GM21447 (cell line): ENCODE measurements at regions not wholly inside any gene's neighbourhood (a gene's known extent, or its start where the extent isn't known, plus 50 kb on each side); places are given as distances from the start of the nearest gene placed in this dataset.
"Not testable (repeated sequence)": the region's sequence is repeated elsewhere in the genome, so short reads cannot be mapped to it uniquely, and the experiment has no call there.

Source experiments
- ATAC-seq: cut with Tn5 transposase; IDR thresholded peaks from one replicate; pipeline ENCODE4 v1.9.1; 2021; ENCODE audit not compliant: unreplicated experiment

DNA sequence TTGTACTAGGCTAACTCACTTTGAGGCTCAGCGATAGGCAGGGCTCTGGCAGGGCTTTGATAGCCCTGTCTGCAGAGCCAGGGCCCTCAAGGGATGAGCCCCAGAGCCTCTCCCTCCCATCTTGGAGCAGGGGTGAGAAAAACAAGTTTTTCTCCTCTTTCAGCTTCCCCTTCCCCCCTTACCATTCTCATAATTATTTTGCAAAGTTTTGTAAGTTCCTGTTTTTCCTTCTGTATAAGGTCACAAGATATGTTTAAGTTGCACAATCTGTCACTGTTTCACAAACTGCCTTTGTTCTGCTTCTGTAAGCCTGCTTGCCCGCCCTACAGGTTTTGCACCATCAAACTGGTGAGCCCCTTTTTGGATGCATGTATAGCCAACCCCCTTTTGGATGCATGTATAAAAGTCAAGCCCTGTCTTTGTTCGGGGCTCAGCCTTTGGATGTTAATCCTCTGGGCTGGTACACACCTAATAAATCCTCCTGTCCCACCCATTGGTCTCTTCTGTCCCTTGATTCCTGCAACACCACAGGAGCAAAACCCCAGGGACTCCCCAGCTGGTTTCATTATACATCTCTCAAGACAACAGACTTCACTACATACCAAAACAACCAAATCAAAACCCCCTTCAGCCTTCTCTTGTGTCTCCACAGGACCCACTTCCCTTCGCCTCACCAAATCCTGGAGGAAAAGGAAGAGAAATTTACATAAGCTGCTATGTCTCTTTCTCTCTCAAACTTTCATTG lies 52.5 kb upstream of the RESF1 start:
- no peak for ATAC-seq

DNA sequence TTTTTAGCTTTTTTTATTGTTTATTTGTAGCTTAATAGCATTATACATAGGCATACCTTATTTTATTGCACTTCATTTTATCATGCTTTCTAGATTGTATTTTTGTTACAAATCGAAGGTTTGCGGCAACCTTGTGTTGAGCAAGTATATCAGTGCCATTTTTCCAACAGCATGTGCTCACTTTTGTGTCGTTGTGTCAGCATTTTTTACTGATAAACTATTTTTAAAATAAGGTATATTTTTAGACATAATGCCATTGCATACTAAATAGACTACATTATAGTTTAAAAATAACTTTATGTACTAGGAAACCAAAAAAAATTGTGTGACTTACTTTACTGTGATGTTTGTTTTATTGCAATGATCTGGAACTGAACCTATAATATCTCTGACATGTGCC lies 56.2 kb upstream of the RESF1 start:
- no peak for ATAC-seq

DNA sequence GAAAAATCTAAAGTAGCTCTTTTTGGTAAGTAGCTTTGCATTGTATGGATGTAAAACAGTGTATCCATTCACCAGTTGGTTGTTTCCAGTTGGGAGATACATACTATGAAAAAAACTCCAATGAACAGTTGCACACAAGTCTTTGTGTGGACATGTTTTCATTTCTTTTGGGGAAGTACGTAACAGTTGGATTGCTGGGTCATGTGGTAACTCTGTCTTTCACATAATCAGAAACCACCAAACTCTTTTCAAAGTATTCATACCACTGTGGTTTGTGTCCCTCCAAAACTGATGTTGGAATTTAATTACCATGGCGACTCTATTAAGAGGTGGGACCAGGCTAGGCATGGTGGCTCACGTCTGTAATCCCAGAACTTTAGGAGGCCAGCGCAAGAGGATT lies 58.9 kb upstream of the RESF1 start:
- ATAC-seq: no peak

DNA sequence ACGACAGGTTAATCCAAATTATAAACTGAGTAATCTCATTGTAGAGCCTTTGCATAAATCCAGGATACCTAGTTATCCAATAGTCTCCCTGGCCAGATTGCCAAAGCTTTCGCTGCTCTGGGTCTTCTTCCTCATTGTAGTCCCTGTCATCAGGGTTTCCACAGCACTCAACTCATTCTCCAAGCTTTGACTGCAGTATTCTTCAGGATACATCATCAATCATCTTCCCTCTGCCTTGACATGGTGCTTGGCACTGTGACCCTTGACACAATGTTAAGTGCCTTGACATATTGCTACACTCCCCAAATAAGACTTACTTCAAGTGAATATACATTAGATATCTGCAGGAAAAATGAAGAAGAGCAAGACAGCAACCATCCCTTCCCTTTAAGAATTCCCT lies 60.1 kb upstream of the RESF1 start:
- no peak for ATAC-seq

DNA sequence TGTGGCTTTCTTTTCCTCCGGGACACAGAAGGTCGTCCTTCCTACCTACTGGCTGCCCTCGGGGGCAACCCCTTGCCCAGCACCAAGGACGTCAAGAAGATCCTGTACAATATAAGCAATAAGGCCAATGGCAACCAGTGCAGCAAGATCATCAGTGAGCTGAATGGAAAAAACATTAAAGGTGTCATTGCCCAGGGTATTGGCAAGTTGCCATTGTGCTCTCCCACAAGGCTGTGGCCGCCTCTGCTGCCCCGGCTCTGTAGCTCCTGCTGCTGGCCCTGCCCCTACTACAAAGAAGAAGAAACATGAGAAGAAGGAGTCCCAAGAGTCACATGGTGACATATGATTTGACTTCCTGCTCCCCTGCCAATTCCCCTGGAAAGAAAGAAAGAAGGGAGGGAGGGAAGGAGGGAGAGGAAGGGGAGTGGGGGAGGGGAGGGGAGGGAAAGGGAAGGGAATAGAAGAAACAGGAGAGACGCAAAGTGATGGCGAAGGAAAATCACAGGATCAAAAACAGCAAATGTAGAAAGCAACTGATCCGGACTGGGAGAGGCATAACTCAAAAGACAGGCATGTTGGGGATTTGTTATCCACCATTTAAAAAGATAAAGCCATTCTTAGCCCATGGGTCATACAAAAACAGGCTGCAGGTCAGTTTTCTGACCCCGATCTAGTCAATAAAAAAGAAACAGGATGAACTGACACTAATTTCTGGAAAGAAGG lies 61.3 kb upstream of the RESF1 start:
- ATAC-seq: no peak

DNA sequence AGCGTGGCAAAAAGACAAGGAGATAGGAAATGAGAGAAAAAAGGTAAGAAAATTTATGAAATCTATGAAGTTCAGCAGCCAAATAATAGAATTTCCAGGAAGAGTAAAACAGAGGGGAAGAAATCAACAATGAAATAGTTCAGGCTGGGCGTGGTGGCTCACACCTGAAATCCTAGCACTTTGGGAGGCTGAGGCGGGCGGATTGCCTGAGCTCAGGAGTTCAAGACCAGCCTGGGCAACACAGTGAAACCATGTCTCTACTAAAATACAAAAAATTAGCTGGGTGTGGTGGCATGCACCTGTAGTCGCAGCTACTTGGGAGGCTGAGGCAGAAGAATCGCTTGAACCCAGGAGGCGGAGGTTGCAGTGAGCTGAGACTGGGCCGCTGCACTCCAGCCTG lies 62.1 kb upstream of the RESF1 start:
- ATAC-seq: not testable (repeated sequence)

DNA sequence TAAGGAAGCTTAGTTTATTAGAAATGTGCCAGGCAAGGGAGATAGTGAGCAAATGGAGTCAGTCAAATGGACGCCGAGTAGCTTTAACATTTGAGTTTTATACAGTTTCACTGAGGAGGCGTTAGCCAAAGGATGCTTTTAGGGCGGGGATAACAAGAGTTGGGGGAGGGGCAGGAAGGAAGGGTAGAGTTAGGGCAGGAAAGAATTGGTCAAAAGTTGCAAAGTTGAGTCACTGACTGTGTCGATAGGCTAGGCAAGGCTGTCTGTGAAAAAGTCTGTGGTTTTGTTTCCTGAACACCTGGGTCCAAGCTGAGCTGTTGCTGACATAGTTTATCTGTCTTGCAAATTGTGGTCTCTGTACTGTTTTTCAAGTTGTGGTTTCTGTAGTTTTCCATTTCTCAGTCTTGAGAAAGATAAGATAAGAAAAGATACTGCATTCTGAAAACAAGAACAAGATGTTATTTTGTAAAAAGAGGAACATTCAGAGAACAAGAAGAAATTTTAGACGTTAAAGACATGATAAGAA lies 62.6 kb upstream of the RESF1 start:
- ATAC-seq: peak; percentile 98

DNA sequence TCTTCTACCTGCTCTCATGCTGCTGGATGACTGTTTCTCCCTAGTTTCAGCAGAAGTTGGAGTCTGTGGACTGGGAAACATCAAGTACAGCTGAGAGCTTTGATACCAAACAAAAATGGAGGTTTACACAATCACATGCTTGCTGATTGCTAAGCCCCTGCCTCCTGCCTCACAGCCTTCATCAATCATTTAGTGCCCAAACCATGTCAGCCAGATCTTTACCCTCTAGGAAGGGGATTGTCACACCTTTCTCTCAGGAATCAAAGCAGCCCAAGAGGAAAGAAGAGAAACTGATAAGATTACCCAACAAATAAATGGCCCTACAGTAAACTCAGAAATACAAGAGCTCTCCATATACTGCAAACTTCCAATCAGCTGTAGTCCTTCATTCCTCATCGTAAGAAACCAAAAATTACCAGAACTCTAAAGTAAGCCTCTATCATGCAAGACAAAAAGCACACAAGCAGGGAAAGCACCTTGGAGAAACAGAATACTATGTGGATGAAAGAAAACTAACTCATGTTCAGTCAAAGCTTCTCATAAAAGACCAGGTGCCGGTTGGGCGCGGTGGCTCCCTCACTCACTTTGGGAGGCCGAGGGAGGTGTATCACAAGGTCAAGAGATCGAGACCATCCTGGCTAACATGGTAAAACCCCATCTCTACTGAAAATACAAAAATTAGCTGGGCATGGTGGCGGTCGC lies 63.6 kb upstream of the RESF1 start:
- no peak for ATAC-seq

DNA sequence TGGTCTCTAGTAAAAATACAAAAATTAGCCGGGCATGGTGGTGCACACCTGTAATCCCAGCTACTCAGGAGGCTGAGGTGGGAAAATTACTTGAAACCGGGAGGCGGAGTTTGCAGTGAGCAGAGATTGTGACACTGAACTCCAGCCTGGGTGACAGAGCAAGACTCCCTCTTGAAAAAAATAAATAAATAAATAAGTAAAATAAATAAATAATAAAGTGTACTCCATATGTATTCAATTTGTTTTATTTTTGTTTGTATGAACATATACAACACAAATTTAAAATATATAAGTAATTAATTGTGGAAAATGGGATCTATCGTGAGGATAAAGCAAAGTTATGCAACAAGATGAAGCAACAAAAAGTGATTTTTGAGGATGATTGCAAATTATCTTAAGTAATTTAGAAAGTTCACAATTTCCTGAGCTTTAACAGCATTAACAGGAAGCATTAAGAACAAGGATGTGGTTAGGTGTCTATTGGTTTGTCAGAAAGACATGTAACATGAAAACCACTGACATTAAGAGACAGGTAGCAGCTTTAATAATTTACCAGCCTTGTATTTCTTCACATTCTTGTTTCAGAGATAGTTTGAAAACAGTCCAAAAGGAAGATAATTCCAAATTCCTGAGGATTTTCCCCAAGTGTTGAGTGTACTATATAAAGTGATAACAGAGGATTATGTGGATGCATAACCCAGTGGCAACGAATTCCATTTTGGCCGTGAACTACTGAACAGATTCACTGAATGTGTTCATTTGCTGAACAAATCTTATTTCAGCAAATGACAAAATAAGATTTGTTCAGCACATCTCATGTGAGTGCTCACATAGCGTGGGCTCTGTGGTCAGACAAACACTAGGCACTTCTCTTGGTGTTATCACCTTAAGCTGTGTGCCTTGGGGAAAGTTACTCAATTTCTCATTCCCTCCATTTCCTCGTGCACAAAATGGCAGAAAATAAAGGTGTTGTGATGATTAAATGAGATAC lies 68.6 kb upstream of the RESF1 start:
- ATAC-seq: no peak

DNA sequence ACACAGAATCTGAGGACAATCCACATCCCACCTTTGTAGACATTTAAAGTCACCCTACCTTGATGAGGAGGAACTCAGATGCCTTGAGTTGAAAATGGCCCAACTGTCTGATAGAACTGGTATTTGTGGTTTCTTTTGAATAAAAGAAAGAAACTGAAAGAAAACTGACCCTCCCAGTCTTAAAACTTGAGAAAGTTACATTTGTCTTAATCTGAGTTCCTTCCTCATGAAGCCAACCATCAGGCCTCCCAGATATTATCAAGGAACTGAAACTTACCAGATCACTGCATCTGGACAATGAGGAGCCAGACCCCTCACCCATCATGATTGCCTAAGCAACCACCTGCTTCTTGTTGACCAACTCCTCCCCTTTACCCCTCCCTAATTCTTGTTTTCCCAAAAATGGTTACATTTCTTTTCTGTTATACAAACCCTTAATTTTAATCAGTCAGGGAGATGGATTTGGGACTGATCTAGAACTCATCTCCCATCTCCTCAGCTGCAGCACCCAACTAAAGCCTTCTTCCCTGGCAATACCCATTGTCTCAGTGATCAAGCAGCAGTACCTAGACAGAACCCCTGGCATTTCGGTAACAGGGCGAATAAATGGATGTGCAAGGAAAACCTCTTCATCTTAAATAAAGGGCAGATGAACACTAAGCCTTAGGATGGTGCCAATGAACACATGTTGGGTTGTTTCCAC lies 72.0 kb upstream of the RESF1 start:
- ATAC-seq: no peak

DNA sequence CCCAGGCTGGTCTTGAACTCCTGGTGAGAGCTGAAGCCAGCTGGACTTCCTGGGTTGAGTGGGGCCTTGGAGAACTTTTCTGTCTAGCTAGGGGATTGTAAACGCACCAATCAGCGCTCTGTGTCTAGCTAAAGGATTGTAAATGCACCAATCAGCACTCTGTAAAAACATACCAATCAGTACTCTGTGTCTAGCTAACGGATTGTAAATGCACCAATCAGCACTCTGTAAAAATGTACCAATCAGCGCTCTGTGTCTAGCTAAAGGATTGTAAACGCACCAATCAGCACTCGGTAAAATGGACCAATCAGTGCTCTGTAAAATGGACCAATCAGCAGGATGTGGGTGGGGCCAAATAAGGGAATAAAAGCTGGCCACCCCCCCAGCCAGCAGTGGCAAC lies 76.5 kb upstream of the RESF1 start:
- ATAC-seq: not testable (repeated sequence)

DNA sequence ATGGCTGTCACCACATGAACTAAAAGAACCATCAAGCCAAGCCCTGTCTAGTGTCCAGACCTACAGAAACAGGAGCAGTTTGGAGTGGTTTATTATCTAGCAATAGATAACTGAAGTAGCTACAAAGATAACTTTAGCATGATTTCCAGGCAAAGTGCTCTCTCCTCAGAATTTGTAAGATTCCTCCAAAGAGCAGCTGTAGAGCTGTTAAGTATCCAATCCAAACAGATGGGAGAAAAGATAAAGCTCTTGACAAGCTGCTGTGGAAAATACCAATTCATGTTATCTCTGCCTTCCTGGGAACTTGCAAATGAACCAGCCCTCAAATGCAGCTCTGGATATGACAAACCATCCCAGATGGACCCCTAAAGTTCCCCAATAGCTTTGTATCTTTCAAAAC lies 78.9 kb upstream of the RESF1 start:
- ATAC-seq: no peak

DNA sequence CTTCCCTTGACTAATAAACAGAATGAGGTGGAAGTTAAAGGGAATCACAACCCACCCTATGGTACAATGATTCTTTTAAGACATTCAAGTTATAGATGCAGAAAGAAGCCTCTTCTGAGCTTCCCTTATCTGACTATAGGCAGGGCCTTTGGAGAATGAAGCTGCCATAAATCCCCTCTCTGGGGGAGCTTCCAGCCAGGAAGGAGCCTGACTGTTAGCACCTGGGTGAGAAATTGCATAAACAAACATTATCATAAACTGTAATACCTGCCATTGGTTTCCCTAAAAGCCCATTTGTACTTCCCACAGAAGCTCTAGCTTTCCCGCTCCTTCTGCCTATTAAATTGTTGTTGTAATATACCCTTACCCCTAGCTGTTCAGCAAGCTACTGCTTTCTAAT lies 81.3 kb upstream of the RESF1 start:
- ATAC-seq: no peak

DNA sequence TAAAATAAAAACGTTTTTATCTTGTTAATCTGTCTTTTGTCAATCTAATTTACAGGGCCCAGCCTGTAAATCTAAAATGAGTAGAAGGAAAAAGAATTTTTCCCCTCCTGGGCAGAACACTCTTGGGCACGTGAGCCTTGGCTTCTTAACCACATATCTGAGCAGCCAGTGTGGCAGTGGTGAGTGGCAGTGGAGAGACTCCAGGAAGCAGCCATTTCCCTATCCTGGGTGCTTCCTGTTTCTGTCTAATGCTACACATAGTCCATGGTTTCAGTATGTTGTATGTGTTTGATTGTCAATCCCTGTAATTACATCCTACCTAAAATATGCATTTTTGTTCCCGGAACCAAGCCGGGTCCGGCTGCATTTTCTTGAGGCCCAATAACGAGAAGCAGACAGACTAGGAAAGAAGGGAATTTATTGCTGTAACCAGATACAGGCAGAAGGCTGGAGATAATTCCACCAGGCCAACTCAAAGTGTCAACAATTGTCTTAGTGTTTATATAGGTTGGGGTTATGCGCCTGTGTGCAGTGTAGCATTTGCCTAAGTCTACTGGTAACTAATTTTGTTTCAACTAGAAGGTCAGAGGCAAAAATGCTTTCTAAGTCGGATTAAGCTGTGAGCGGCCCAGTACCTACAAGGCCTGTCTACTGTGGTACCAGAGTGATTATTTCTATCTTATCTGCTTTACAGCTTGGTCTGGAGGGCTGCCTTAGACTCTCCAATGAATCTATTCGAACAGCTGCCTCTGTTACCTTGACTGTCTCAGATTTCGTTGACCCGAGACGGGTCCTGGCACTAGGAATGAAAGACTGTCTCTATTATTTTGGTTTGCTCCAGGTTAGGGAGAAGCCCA lies 82.4 kb upstream of the RESF1 start:
- ATAC-seq: no peak

DNA sequence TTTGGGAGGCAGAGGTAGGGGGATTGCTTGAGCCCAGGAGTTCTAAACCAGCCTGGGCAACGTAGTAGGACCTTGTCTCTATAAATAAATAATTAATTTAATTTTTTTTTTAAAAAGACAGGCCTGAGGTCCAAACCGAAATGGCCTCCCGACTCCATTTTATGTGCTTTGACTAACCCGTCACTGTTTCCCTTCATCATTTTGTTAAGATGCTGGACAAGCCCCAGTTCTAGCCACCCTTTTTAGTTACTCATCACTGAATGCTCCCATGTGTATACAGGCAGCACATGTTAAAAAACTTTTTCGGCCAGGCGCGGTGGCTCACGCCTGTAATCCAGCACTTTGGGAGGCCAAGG lies 83.6 kb upstream of the RESF1 start:
- ATAC-seq: no peak

DNA sequence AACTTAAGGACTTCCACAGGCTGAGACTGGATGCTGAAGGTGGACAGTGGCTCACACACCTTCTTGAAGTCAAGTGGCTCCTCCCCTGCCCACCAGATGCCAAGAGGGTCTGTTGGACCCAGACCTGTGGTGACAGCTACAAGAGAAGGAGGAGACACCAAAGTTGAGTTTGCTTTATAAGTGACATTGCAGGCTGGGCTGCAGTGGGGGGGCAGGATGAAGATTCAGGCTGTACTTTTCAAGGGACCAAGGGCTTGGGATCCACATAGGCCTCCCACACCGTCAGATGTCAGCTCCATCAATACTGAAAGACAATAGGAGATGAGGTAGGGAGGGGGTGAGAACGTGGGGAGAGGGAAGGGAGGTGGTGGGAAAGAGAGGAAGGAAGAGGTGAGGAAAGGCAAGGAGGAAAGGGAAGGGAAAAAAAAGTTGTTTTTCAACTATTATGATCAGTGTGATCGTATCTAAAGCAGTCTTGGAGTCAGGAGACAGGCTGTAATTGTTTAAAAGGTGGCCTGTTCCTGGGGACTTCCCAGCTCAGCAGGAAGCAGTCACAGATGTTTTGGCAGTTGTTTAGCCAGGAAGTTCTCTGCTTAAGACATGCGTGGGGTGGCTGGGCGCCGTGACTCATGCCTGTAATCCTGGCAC lies 84.1 kb upstream of the RESF1 start:
- peak; percentile 80 for ATAC-seq

DNA sequence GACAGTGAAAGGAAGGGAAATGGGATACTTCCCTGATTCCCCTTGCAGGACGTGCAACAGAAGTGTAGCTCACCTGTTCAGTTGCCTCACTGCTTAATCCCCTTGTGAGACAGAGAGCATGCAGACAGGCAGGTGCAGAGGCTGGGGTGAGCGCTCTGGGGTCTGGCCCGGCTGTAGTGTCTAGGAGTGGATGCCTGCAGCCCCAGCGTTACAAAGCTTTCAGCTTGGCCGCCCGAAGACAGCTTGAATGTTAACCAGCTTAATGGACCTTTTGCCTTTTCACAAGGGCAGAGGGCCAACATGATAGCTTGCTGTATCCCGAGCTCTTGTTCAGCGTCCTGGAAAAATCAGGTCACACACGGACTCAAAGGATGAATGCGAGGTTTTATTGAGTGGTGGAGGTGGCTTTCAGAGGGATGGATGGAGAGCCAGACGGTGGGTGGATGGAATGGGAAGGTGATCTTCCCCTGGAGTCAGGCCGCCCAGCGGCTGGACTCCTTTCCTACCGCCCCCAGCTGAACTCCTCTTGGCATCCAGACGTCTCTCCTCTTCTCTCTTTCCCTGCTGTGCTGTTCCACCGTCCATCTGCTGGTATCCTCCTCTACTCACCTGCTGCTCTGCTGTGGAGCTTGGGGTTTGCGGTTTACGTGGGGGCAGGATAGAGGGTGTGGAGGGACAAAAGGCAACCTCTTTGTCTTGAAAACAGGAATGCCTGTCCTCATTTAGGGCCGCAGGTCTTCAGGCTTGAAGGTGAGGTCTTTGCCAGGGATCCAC lies 86.2 kb upstream of the RESF1 start:
- ATAC-seq: no peak

DNA sequence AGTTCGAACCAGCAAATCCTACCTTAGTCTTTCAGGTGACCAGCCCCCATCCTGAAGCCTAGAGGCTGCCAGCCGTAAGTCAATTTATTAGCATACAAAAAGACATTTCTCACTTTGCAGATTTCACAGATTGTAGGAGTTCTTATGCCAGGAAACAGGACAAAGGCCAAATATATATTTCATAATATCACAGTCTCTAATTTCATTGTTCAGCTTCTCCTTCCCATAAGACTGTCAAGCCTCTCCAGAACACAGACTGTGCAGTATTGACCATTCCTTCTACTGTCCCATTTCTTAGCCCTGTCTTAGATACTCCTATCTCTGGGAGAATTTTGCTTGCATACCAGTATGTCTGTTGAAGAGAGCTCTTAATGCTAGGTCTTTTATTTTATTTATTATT lies 89.2 kb upstream of the RESF1 start:
- ATAC-seq: no peak
